PFSK-1 (cell line): ENCODE measurements at regions not wholly inside any gene's neighbourhood (a gene's known extent, or its start where the extent isn't known, plus 50 kb on each side); places are given as distances from the start of the nearest gene placed in this dataset.

Experiments
- FOXP2 ChIP-seq: optimal IDR thresholded peaks from 2 replicates; pipeline ENCODE3; 2011; ENCODE audit warnings: borderline replicate concordance, control low read depth, inconsistent platforms; ENCODE audit not compliant: insufficient read depth; ENCODE audit errors: extremely low read length, extremely low read depth
- POLR2AphosphoS5 ChIP-seq: IDR thresholded peaks from 2 replicates; pipeline ENCODE4 v1.6.1; 2012; ENCODE audit warnings: low read depth, mild to moderate bottlenecking, control low read depth, low read length, moderate library complexity
- SIN3A ChIP-seq: IDR thresholded peaks from 2 replicates; pipeline ENCODE4 v1.6.1; 2012; ENCODE audit warnings: mild to moderate bottlenecking, low read length, moderate library complexity, borderline replicate concordance; ENCODE audit not compliant: insufficient read depth
- TAF1 ChIP-seq: IDR thresholded peaks from 2 replicates; pipeline ENCODE4 v1.6.1; 2012; ENCODE audit warnings: low read length, control low read depth, borderline replicate concordance; ENCODE audit not compliant: insufficient read depth
- TF ChIP-seq, protein P1 (sequence below), 2 experiments: IDR thresholded peaks; 2 replicates each; pipeline versions ENCODE4 v1.6.1 to v1.8.0; 2011 to 2012; ENCODE audit warnings: low read depth in 2 of 2, low read length in 2 of 2, control low read depth in 1 of 2, inconsistent platforms in 1 of 2, mild to moderate bottlenecking in 1 of 2, moderate library complexity in 1 of 2; ENCODE audit not compliant: insufficient read depth in 1 of 2

DNA sequence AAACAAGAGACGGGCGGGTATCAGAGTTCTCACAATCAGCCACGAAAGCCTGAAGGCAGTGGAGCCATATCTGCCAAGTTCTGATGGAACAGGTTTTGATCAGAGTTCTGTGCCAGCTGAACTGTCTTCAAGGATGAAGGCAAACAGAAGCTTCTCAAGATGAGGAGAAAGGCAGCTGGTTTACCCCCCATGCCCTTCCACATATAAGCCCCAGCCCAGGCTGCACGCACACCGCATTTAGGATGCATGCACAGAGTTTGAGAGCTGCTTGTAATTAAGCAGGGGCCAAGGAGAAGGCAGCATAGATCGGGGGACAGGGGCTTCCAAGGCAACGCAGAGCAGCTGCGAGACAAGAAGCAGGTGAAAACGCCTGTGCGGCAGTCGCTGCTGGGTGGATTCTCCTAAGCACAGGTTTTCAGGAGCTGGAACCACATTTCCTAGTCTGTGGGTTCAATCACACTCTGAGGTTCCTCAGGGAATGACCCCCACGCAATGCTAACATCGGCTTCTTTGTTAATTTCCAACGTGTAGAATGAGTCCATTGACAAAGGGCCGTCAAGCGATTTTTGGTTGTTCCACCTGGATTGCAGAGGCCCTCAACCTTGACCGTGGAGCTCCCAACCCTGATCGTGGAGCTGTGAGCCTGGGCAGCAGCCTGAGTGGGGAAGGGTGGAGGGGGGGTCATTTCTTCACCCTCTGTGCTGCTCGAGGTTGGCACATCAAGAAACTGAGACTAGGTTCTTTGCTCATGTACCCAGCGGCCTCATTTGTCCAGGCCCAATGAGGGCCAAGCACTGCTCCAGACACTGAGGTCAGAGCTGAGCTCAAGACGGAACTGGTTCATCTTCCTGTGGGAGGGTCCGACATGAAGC lies 81.7 kb upstream of the SHISAL1 start:
- TF ChIP-seq POLR2AphosphoS5 (no peak), FOXP2 (no peak), TAF1 (no peak), SIN3A (no peak)
- TF ChIP-seq, protein P1, sequence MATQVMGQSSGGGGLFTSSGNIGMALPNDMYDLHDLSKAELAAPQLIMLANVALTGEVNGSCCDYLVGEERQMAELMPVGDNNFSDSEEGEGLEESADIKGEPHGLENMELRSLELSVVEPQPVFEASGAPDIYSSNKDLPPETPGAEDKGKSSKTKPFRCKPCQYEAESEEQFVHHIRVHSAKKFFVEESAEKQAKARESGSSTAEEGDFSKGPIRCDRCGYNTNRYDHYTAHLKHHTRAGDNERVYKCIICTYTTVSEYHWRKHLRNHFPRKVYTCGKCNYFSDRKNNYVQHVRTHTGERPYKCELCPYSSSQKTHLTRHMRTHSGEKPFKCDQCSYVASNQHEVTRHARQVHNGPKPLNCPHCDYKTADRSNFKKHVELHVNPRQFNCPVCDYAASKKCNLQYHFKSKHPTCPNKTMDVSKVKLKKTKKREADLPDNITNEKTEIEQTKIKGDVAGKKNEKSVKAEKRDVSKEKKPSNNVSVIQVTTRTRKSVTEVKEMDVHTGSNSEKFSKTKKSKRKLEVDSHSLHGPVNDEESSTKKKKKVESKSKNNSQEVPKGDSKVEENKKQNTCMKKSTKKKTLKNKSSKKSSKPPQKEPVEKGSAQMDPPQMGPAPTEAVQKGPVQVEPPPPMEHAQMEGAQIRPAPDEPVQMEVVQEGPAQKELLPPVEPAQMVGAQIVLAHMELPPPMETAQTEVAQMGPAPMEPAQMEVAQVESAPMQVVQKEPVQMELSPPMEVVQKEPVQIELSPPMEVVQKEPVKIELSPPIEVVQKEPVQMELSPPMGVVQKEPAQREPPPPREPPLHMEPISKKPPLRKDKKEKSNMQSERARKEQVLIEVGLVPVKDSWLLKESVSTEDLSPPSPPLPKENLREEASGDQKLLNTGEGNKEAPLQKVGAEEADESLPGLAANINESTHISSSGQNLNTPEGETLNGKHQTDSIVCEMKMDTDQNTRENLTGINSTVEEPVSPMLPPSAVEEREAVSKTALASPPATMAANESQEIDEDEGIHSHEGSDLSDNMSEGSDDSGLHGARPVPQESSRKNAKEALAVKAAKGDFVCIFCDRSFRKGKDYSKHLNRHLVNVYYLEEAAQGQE (IDR thresholded peaks at IDR 0.05; ENCODE audit: insufficient read depth in 1 of 2, low read depth in 2 of 2, low read length in 2 of 2) = no peak

DNA sequence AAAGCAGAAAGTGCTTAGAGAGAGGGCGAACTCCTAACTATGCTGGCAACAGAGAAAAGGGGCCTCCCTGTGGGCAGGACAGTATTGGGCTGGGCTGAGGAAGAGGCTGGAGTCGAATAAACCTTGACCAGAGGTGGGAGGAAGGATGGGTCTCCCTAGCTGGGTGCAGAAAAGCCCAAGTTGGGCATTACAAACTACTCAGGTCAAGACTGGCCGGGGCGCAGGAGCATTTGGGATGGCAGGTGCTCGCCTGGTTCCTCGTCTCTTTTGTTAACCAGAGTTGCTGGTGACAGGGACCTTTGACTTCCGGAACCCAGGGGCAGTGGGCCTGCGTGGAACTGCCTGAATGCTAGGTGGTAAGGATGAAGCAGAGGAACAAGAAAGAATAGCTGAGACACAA lies 80.3 kb upstream of the SHISAL1 start:
- TF ChIP-seq FOXP2 (no peak), TAF1 (no peak), SIN3A (no peak), POLR2AphosphoS5 (no peak)
- TF ChIP-seq, protein P1 (IDR thresholded peaks at IDR 0.05; ENCODE audit: insufficient read depth in 1 of 2, low read depth in 2 of 2, low read length in 2 of 2) = no peak

DNA sequence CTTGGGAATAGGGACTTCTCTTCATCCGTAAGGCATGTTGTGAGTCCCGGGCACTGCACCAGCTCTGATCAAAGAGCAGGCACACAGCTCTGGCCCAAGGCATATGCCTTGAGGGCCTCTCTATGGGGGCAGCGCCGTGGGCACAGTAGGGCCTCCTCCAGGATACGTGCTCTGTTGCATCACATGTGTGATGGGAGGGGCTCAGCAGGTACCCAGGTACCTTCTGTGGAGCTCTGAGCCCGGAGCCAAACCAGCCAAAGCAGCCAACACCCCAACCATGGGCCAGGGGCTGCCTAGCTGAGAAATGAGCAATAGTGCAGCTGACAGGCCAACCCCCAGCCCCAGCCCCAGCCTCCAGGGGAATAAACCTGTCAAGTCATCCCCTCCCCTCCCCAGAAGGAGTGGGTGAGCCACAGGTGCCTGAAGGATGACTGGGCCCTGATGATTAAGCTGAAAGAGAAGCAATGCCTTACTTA lies 79.7 kb upstream of the SHISAL1 start:
- TF ChIP-seq SIN3A (no peak), POLR2AphosphoS5 (no peak), TAF1 (no peak), FOXP2 (no peak)
- TF ChIP-seq, protein P1 (IDR thresholded peaks at IDR 0.05; ENCODE audit: insufficient read depth in 1 of 2, low read depth in 2 of 2, low read length in 2 of 2) = no peak

DNA sequence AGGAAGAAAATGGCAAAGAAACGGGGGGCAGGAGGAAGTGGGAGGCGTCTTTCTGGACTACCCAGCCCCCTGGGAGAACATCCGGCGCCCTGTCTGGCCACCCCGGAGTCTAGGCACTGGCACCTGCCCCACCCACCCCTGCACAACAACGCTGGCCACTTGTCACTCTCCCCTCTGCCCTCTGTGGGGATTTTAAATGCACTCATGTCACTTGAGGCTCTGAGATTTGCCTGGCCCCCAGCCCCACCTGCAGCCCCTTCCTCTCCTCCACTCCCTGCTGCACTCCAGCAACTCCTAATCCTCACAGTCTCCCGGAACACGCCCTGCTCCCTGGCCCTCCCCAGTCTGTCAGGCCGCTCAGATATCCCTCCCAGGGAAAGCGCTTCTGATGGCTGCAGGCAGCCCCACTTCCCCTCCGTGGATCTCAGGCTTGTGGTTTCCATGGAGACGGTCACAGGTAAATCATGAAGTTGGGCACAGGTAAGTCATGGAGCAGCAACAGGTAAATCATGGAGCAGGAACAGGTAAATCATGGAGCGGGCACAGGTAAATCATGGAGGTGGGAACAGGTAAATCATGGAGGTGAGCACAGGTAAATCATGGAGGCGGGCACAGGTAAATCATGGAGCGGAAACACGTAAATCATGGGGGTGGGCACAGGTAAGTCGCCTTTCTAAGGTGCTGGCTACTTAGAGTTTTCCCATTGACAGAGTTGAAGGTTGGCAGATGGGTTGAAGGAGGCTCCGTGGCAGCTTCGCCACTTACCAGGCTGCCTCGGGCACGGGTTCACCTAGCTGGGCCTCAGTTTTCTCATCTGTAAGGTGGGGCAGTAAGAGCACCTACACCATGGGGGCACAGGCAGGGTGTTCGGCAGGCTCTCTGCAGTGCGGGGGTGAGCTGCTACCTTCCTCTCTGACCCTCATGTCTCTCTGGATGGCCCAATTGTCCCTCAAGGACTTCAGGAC lies 79.0 kb upstream of the SHISAL1 start:
- TF ChIP-seq SIN3A = no peak
- TF ChIP-seq TAF1 = no peak
- no peak for TF ChIP-seq FOXP2
- no peak for TF ChIP-seq POLR2AphosphoS5

DNA sequence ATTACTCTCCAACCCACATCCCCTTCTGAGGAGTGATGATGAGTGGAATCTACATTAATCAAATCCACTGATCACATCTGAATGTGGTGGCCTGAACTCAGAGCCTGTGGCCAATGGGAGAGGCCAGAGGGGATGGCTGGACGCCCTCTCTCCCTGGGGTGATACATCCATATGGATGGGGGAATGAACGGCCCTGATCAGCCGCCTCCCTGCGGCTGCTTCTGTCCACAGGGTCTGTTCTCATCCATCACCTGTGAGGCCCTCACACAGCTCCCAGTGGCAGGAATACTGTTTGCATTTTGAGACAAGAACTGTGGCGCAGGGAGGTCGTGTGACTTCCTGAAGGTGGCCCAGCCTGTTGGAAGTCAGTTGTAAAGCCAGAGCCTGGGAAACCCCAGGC lies 78.3 kb upstream of the SHISAL1 start:
- TF ChIP-seq POLR2AphosphoS5 = no peak
- TF ChIP-seq SIN3A = no peak

DNA sequence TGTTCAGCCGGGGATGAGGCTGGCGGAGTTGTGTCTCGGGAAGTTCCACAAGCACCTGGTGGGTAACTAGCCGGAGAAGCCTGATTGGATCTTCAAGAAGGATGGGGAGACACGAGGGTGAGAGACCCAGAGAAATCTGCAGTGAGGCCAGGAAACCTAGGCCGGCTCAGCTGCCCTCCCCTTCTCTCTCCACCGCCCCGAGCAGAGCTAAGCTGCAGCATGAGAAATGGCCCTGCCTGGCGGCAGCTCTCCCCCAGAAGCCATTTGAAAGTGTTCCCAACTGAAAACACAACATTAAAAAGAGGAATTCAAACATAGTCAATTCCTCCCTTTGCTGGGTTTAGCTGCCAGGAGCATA lies 77.8 kb upstream of the SHISAL1 start:
- TF ChIP-seq, protein P1 (IDR thresholded peaks at IDR 0.05; ENCODE audit: insufficient read depth in 1 of 2, low read depth in 2 of 2, low read length in 2 of 2) = no peak
- TF ChIP-seq TAF1 = no peak
- no peak for TF ChIP-seq POLR2AphosphoS5
- no peak for TF ChIP-seq SIN3A
- no peak for TF ChIP-seq FOXP2
